Fibroblast of lung (primary cell): ENCODE measurements at regions not wholly inside any gene's neighbourhood (a gene's known extent, or its start where the extent isn't known, plus 50 kb on each side); places are given as distances from the start of the nearest gene placed in this dataset.

Experiments used
- DNase-seq, 2 donors: peaks; one replicate each; pipeline versions ENCODE4 v3.0.0 to v3.0.0-alpha.2; 2010; ENCODE audit warnings: low read depth in 2 of 2
- H2AFZ ChIP-seq: 2 replicates; pipeline ENCODE4 v1.5.1; 2012; ENCODE audit warnings: low read length, control low read depth, inconsistent platforms
- H3K27ac ChIP-seq: 2 replicates; pipeline ENCODE4 v1.5.1; 2011; ENCODE audit warnings: low read length, control low read depth; ENCODE audit not compliant: insufficient read depth
- H3K27me3 ChIP-seq: 2 replicates; pipeline ENCODE4 v1.5.1; 2011; ENCODE audit warnings: mild to moderate bottlenecking, low read length; ENCODE audit not compliant: control insufficient read depth, insufficient read depth
- H3K36me3 ChIP-seq: 2 replicates; pipeline ENCODE4 v1.5.1; 2011; ENCODE audit warnings: low read length; ENCODE audit not compliant: control insufficient read depth, insufficient read depth
- H3K4me1 ChIP-seq: 2 replicates; pipeline ENCODE4 v1.5.1; 2011; ENCODE audit warnings: low read length; ENCODE audit not compliant: control insufficient read depth, insufficient read depth; ENCODE audit errors: extremely low read depth
- H3K4me2 ChIP-seq: 2 replicates; pipeline ENCODE4 v1.5.1; 2011; ENCODE audit warnings: low read length, control low read depth; ENCODE audit not compliant: insufficient read depth; ENCODE audit errors: extremely low read depth
- H3K4me3 ChIP-seq, 4 experiments: fragments of 200-600 bp in 1 of 4; sonication (generic) in 1 of 4; replicated peaks in 1 of 4; 2 replicates each; pipeline ENCODE4 v1.5.1; 2011 to 2016; ENCODE audit warnings: low read length in 4 of 4, low read depth in 3 of 4, mild to moderate bottlenecking in 3 of 4, control low read depth in 2 of 4, inconsistent platforms in 1 of 4, mixed read lengths in 1 of 4; ENCODE audit not compliant: insufficient read depth in 1 of 4; ENCODE audit errors: control extremely low read depth in 1 of 4
- H3K79me2 ChIP-seq: 2 replicates; pipeline ENCODE4 v1.5.1; 2012; ENCODE audit warnings: mild to moderate bottlenecking, low read length, inconsistent platforms; ENCODE audit not compliant: control insufficient read depth, insufficient read depth
- H3K9ac ChIP-seq: 2 replicates; pipeline ENCODE4 v1.5.1; 2011; ENCODE audit warnings: mild to moderate bottlenecking, low read length, control low read depth; ENCODE audit not compliant: insufficient read depth
- H3K9me3 ChIP-seq: 2 replicates; pipeline ENCODE4 v1.5.1; 2012; ENCODE audit warnings: low read depth, low read length; ENCODE audit not compliant: control insufficient read depth, insufficient read depth
- H4K20me1 ChIP-seq: 2 replicates; pipeline ENCODE4 v1.5.1; 2011; ENCODE audit warnings: low read length; ENCODE audit not compliant: control insufficient read depth, insufficient read depth; ENCODE audit errors: extremely low read depth
- CTCF ChIP-seq, 2 donors: IDR thresholded peaks in 1 of 2; conservative IDR thresholded peaks in 1 of 2; 1 replicate in 1 of 2; 2 replicates in 1 of 2; pipeline ENCODE4 v1.5.1; 2011 to 2012; ENCODE audit warnings: low read length in 2 of 2, control low read depth in 1 of 2, inconsistent platforms in 1 of 2, low read depth in 1 of 2, mild to moderate bottlenecking in 1 of 2
- EZH2 ChIP-seq: IDR thresholded peaks from 2 replicates; pipeline ENCODE4 v1.5.1; 2012; ENCODE audit warnings: low read length, control low read depth, mild to moderate bottlenecking; ENCODE audit errors: missing control alignments

- H3K36me3 ChIP-seq: no peaks in the 10 kb centered on the region
- H3K9ac ChIP-seq: no peak overlapping the region
- no peaks in the 10 kb centered on the region for H4K20me1 ChIP-seq
- no peaks in the 10 kb centered on the region for H3K9me3 ChIP-seq
- no peaks in the 10 kb centered on the region for H3K4me1 ChIP-seq
- no peaks in the 10 kb centered on the region for H3K79me2 ChIP-seq
- H3K4me2 ChIP-seq: no peak overlapping the region
- no peak overlapping the region for H3K4me3 ChIP-seq
- H3K27ac ChIP-seq: no peak overlapping the region
- DNase-seq: no peak
- TF ChIP-seq EZH2: no peak
- TF ChIP-seq CTCF (conservative IDR thresholded peaks at IDR 0.05 in 1 of 2, IDR thresholded peaks at IDR 0.05 in 1 of 2; ENCODE audit: low read depth in 1 of 2, low read length in 2 of 2): no peak
- no peaks in the 10 kb centered on the region for H3K27me3 ChIP-seq
- H2AFZ ChIP-seq: no peak overlapping the region
Observed at GRCh38 chr17:428414-428813, 75.8 kb upstream of the RPH3AL start.

- no peaks in the 10 kb centered on the region for H3K36me3 ChIP-seq
- H3K4me2 ChIP-seq: no peak overlapping the region
- no peaks in the 10 kb centered on the region for H3K9me3 ChIP-seq
- no peak overlapping the region for H3K9ac ChIP-seq
- H3K4me1 ChIP-seq: no peaks in the 10 kb centered on the region
- no peak overlapping the region for H3K27ac ChIP-seq
- no peaks in the 10 kb centered on the region for H3K27me3 ChIP-seq
- no peaks in the 10 kb centered on the region for H4K20me1 ChIP-seq
- H3K4me3 ChIP-seq: no peak overlapping the region
- no peaks in the 10 kb centered on the region for H3K79me2 ChIP-seq
- TF ChIP-seq CTCF (conservative IDR thresholded peaks at IDR 0.05 in 1 of 2, IDR thresholded peaks at IDR 0.05 in 1 of 2; ENCODE audit: low read depth in 1 of 2, low read length in 2 of 2) (no peak), EZH2 (no peak)
- no peak for DNase-seq
- H2AFZ ChIP-seq: no peak overlapping the region
Observed at GRCh38 chr17:427891-428290, 75.3 kb upstream of the RPH3AL start.

- no peak overlapping the region for H3K9ac ChIP-seq
- no peak overlapping the region for H3K4me2 ChIP-seq
- H2AFZ ChIP-seq: no peak overlapping the region
- no peaks in the 10 kb centered on the region for H3K79me2 ChIP-seq
- no peaks in the 10 kb centered on the region for H4K20me1 ChIP-seq
- H3K9me3 ChIP-seq: no peaks in the 10 kb centered on the region
- TF ChIP-seq EZH2 (no peak), CTCF (conservative IDR thresholded peaks at IDR 0.05 in 1 of 2, IDR thresholded peaks at IDR 0.05 in 1 of 2; ENCODE audit: low read depth in 1 of 2, low read length in 2 of 2) (no peak)
- no peaks in the 10 kb centered on the region for H3K27me3 ChIP-seq
- DNase-seq: no peak
- H3K4me3 ChIP-seq: no peak overlapping the region
- H3K4me1 ChIP-seq: no peaks in the 10 kb centered on the region
- no peak overlapping the region for H3K27ac ChIP-seq
- no peaks in the 10 kb centered on the region for H3K36me3 ChIP-seq
Observed at GRCh38 chr17:427327-427726, 74.7 kb upstream of the RPH3AL start.
